GM19372 (cell line): ENCODE measurements at regions not wholly inside any gene's neighbourhood (a gene's known extent, or its start where the extent isn't known, plus 50 kb on each side); places are given as distances from the start of the nearest gene placed in this dataset.
"Not testable (repeated sequence)": the region's sequence is repeated elsewhere in the genome, so short reads cannot be mapped to it uniquely, and the experiment has no call there.

ENCODE experiments used
- ATAC-seq: cut with Tn5 transposase; IDR thresholded peaks from one replicate; pipeline ENCODE4 v1.9.1; 2021; ENCODE audit warnings: mild to moderate bottlenecking, low read depth, moderate library complexity; ENCODE audit not compliant: unreplicated experiment

GRCh38 chr6:112626468-112627082 lies 279.4 kb downstream of the RFPL4B start:
- no peak for ATAC-seq

GRCh38 chr6:112634376-112634775 lies 287.2 kb downstream of the RFPL4B start:
- ATAC-seq = no peak

GRCh38 chr6:112636650-112637262 lies 289.6 kb downstream of the RFPL4B start:
- no peak for ATAC-seq

- ATAC-seq = no peak
Observed at GRCh38 chr6:112639391-112639831, 292.3 kb downstream of the RFPL4B start.

- ATAC-seq = no peak
Observed at GRCh38 chr6:112640891-112641290, 293.8 kb downstream of the RFPL4B start.

GRCh38 chr6:112649853-112650252 lies 302.7 kb downstream of the RFPL4B start:
- ATAC-seq = no peak

GRCh38 chr6:112651239-112651638 lies 304.1 kb downstream of the RFPL4B start:
- no peak for ATAC-seq

- ATAC-seq = no peak
Observed at GRCh38 chr6:112659912-112660311, 312.8 kb downstream of the RFPL4B start.

- no peak for ATAC-seq
Observed at GRCh38 chr6:112660626-112661025, 313.5 kb downstream of the RFPL4B start.

GRCh38 chr6:112663698-112664097 lies 316.6 kb downstream of the RFPL4B start:
- no peak for ATAC-seq

GRCh38 chr6:112665114-112665513 lies 318.0 kb downstream of the RFPL4B start:
- no peak for ATAC-seq

GRCh38 chr6:112665815-112666214 lies 318.7 kb downstream of the RFPL4B start:
- no peak for ATAC-seq

GRCh38 chr6:112667427-112667826 lies 320.3 kb downstream of the RFPL4B start:
- ATAC-seq = no peak

GRCh38 chr6:112680091-112680490 lies 333.0 kb downstream of the RFPL4B start:
- ATAC-seq = no peak

- no peak for ATAC-seq
Observed at GRCh38 chr6:112682071-112682470, 334.9 kb downstream of the RFPL4B start.

- no peak for ATAC-seq
Observed at GRCh38 chr6:112683106-112683505, 336.0 kb downstream of the RFPL4B start.

GRCh38 chr6:112683926-112684325 lies 336.8 kb downstream of the RFPL4B start:
- ATAC-seq = no peak

- not testable (repeated sequence) for ATAC-seq
Observed at GRCh38 chr6:112685521-112686220, 338.5 kb downstream of the RFPL4B start.

GRCh38 chr6:112688487-112689165 lies 341.5 kb downstream of the RFPL4B start:
- ATAC-seq = not testable (repeated sequence)

- not testable (repeated sequence) for ATAC-seq
Observed at GRCh38 chr6:112689183-112689858, 342.2 kb downstream of the RFPL4B start.
